Germinal center (tissue), 1 donor: ENCODE measurements at regions not wholly inside any gene's neighbourhood (a gene's known extent, or its start where the extent isn't known, plus 50 kb on each side); places are given as distances from the start of the nearest gene placed in this dataset.
"Not testable (repeated sequence)": the region's sequence is repeated elsewhere in the genome, so short reads cannot be mapped to it uniquely, and the experiment has no call there.

Experiments used
- DNase-seq: peaks from one replicate; pipeline ENCODE4 v3.0.0; 2012; ENCODE audit warnings: mixed read lengths, low spot score

DNA sequence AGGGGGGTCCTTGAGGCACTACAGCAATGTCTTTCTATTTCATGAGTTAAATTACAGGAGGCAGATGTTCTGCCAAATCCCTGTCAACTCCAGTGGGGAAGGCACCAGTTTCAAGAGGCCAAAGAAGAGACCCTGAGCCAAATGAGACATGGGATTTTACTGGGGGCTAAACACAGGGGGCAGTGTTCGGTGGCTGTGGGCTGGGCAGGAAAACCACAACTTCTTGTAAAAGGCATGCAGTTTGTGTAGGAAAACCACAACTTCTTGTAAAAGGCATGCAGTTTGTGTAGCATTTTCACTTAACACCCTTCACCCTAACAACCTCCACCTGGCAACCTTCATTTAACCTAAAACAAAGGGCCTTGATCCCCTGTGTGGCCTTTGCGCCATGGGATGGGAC is 61.0 kb downstream of the POLR2M start:
- DNase-seq, result no peak

DNA sequence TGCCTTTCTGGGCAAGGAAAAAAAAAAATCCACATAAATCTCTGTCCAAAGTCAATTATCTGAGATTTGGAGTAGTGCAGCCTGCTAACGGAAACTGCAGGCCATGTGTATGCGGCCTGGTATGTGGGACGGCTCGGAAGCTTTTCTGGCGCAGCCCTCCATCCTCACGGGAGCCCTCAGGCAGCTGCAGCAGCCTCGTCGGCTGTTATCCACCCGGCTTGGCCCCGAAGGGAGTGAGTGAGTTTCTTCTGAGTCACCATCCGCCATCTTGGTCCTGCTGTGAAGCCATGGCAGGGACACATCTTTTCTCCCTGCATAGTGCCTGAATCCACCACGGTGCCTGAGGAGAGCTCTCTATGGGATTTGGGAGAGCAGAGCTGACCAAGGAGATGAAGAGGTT is 62.8 kb downstream of the POLR2M start:
- DNase-seq, result no peak

DNA sequence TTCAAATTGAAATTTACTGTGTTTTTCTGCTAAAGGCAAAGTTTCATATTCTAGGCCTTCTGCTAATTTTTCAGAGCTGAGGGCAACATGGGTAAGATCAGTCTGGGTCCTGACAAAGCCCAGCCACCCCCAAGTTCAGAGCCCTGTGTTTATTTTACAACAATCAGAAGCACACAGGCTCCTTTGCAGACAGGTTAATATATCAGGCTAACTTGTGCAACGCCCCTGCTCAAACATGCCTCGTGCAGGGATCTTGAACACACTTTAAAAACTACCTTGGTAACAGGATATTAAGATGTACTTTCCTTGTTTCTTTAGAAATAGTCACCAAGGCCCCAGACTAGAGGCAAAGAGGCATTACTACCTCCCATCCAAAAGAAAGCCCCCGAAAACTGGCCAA is 64.0 kb downstream of the POLR2M start:
- DNase-seq, result no peak

DNA sequence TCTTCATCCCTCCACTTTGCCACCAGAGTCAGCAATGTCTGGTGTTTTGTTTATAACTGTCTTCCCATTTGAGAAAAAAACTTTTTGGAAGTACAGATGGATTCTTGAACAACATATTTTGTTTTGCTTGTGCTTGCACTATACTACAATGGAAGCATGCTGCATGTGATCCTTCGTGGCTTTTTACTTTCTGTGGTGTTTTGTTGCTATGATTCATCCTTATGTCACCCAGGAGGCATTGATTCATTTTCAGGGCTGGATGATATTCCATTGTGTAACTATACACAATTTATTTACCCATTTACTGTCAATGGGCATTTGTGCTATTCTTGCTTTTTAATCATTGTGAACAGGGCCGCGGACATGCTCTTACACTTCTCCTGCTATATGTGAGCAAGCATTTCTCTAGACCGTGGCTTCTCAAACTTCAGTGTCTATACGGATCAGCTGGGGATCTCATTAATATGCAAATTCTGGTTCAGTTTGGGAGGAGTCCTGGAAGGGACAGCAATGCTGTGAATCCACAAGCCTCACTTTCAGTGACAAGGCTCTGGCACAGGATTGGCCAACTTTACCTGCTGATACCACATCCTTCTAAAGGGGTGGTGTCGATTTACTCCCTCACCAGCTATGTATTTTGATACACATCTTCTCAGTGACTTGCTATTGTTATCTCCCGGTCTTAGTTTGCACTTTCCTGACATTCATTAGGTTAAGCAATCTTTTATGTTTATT is 65.9 kb downstream of the POLR2M start:
- DNase-seq, result no peak

DNA sequence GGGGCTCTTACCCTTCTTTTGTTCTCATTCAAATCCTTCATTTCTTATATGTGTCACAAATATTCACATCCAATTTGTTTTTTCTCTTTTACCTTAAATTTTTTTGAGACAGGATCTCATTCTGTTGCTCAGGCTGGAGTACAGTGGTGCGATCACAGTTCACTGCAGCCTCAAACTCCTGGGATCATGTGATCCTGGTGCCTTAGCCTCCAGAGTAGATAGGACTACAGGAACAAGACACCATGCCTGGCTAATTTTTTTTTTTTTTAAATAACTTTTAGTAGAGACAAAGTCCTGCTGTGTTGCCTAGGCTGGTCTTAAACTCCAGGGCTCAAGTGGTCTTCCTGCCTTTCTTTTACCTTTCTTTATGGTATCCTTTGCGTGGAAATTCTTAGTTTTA is 66.5 kb downstream of the POLR2M start:
- no peak for DNase-seq

DNA sequence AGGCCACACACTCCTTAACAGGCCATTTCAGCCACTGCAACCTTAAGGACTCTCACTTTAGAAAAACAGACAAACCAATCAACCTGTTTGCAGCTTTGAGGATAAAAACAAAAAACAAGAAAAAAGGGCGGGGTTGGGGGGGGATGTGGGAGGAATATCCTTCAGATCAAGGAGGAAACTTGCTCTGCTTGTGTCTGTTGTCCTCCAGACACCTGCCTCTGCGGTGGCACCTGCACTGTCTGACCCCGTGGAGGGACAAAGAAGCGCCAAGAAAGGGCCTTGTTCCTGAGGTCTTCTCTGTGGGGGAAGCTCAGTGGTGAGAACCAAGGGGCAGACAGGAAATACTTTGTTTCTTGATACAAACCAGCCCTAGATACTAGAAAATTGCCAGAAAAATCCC is 70.5 kb downstream of the POLR2M start:
- no peak for DNase-seq

DNA sequence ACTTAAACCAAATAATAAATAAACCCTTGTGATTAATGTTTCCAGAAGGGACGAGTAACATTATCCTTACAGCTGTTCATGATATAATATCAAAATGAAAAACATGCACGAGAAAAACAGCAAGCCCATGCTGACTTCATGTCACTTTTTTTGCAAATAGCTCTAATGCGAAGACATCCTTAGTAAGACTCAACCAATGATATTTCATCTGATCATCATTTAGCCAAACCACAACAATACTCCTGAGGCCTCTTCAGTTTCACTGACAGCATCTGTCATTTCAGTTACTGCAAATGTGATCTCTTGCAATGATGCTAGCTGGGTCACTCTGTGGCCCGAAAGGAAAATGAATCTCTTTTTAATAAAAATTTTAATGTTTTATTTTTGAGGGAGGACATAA is 74.0 kb downstream of the POLR2M start:
- no peak for DNase-seq

DNA sequence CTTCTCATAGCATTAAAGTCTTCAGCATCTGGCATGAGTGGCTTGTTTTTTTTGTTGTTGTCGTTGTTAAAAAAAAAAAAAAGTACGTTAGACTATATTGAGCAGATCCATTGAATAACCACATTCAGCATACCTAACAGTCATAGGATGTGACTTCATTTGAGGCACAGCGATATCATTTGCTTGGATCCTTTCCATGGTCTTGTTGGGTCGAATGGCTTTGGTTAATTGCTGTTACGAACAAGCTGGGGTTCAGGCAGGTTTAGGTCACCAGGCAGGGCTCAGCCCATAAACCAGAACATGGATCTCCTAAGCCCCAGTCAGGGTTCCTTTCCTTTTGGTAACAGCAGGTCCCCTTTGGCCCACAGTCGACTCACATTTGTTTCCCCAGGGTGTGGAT is 76.2 kb downstream of the POLR2M start:
- DNase-seq, result no peak

DNA sequence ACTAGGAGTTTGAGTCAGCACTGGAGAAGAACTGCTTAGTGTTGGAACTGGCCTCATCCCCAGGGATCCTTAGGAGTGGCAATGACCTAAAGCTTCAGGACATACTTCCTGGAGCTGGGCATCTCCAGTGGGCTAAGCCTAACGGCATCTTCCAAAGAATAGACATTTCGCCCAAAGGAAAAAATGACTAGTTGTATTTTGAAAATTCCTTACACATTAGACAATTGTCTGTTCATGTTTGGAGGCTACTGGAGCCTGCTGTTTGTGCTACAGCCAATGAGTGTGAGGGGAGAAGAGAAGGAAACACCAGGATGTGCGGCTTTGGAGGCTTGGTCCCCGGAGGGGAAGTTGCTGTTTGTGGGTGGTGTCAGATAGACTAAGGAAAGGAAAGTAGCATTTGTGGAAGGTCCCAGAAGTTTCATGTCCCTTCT is 77.6 kb downstream of the POLR2M start:
- no peak for DNase-seq

DNA sequence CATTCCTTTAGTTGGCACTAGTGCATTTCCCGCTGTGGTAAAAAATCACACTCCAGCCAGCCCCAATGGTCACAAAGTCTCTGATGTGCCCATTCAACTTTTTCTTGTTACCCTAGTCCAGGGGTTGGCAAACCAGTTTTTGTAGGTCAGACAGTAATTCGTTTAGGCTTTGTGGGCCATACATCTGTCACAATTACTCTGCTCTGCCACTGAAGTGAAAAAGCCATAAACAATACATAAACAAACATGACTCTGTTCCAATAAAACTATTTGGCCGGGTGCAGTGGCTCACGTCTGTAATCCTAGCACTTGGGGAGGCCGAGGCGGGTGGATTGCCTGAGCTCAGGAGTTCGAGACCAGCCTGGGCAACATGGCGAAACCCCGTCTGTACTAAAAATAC is 78.5 kb downstream of the POLR2M start:
- no peak for DNase-seq

DNA sequence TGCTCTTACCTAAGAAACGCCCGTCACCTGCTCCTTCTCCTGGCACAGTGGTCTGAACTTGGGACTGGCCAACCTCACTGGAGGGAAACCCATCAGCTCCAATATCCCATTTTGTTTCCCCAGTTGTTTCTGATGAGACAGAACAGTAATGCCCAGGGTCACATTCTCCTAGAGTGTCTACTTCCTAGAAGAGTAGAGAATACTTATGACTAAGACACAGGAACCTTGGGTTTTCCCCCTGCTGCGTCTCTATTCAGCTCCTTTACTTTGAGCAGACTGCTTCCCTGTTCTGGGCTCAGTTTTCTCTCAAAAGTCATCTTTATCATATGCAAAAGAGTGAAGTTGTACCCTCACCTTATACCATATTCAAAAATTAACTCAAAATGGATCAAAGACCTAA is 79.4 kb downstream of the POLR2M start:
- no peak for DNase-seq

DNA sequence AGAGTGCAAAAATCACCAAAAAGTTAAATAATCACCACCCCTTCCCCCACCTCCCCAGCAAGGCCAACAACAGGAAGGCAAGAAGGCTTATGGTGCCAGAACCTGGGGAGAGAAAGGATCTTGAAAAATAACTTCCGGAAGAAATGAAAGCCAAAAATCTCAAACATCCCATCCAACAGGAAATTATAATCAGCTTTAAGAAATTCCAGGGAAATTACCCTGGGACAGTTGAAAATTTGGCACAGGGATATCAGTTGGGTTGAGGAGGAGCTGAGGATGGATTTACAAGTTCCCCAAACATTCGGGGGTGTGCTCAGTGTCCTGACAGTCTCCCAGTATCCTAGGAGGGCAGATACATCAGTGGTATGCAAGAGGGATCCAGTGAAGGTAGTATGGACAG is 82.7 kb downstream of the POLR2M start:
- DNase-seq, result no peak

DNA sequence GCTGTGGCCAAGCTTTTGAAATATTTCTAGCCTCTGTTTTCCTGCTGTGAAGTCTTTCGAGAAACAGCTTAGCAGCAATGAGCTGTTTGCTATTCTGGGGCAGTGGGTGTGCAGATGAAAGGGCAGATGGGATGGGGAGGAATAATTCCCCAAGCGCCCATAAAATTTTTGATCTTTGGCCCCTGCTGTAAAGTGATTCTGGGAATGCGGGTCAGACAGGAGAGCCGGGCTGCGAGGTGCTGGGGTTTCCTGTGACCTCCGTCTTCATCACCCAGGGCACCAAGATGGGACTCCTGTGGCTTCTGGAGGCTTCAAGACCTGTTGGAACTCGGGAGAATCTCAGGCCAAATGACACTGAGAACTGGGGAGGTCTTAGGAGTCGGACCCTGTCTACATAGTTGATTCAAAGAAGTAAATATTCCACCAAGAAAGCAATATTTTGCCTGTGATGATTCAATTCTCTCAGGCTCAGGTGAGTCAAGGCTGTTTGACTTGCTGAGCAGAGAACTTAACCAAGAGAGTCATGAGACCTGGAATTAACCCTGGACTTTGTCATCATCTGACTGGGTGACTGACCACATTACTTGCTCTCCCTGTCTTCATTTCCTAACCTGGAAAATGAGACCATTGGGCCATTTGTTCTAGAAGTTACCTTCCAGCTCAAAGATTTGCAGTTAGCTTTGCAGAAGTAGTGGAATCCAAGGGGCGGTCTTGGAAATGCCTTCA is 86.4 kb downstream of the POLR2M start:
- DNase-seq, result no peak

DNA sequence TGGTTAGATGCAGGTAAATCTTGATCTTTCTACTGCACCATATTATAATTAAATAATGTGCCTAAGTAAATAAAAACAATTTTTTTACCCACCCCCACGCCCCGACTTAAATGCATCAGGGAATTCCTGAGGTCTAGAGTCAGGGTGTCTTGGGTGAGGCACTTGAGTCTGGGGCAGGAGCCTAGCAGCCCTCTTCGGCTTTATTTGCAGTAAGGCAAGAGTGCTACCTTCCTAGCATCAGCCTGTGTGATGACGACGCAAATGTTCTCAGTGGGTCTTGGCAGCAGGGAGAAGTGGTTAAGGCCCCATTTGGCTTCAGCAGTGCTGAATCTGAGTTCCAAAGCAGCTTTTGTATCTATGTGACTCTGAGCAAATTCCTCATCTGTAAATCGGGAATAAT is 88.7 kb downstream of the POLR2M start:
- DNase-seq, result no peak

DNA sequence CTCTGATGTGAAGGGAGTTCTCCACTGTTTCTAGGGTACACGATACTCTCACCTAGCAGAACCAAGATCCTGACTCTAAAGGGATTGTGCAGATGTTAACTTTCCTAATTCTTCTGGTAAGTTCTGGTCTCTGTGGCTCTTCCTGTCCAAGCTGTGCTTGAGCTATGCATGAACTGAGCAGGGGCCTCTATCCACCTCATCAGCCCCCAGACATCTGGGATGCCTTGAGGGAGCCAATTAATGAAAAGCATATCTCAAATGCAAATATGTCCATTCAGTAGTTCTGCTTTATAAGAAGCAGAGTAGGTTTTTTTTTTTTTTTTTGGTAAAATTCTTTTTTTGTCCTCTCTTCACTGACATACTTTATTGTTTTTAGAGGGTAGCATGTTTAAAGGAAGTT is 89.6 kb downstream of the POLR2M start:
- no peak for DNase-seq

DNA sequence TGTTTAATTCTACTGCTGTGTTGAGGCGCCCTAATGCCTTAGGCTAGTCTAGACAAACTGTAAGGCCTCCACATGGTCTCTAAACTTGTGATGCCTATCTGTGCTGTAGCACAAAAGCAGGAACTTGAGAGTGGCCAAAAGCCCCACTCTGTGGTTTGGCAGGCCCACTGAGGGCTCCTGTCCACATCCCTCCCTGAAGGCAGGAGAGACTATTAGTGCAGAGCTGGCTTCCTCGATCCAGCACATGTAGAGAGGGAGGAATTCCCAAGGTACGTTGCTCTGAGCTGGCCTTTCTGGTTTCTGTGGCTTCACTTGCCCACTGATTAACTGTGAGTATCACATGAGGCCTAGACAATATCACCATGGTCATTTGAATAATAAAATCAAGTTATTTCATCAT is 90.6 kb downstream of the POLR2M start:
- no peak for DNase-seq

DNA sequence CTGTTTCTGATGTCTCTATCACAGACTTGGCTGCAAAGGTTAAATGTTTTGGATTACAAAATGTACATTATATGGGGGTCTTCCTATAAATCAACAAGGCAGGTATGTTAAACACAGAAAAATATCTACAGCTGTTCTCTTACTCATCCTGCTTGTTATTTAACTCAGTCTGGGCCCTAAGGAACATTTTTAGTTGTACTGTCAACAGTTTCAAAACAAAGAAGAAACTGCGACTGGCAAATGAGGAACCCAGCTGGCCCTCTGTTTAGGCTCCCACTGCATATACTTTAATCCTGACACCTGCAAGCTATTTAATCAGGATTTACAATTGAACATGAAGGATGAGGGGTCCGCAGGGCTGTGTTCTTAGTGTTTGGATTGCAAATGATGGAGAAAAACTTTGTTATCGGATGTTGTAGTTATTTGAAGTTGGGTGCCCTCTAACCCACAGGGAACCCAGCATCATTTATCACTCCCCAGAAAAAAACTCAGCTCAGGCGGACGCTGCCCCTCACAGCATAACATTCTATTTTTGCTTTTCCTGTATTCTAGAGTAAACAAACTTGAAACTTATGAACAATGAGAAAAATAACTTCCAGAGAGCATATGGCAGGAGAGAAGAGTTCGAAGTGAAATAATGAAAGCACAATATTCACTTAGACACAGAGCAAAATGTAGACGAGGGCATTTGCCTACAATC is 91.2 kb downstream of the POLR2M start:
- no peak for DNase-seq

DNA sequence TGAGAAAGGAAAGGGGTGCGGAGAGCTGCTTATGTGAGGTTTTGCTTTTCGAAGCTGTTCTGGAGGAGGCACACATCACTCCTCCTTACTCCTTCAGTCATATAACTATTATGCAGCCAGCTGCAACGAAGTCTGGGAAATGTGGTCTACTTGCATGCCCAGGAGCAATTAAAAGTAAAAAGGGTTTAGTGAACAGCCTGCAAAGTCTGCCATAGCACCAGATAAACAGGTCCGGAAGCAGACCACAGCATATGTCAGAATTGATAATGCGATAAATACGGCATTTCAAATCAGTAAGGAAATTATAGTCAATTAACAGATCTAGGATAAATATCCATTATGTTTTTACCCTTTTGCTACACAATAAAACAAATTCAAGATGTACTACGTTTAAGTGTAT is 99.5 kb downstream of the POLR2M start:
- DNase-seq, result no peak

DNA sequence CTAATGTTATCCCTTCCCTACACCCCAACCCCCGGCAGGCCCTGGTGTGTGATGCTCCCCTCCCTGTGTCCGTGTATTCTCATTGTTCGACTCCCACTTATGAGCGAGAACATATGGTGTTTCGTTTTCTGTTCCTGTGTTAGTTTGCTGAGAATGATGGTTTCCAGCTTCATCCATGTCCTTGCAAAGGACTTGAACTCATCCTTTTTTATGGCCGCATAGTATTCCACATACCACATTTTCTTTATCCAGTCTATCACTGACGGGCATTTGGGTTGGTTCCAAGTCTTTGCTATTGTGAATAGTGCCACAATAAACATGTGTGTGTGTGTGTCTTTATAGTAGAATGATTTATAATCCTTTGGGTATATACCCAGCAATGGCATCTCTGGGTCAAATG is 102.8 kb downstream of the POLR2M start:
- not testable (repeated sequence) for DNase-seq

DNA sequence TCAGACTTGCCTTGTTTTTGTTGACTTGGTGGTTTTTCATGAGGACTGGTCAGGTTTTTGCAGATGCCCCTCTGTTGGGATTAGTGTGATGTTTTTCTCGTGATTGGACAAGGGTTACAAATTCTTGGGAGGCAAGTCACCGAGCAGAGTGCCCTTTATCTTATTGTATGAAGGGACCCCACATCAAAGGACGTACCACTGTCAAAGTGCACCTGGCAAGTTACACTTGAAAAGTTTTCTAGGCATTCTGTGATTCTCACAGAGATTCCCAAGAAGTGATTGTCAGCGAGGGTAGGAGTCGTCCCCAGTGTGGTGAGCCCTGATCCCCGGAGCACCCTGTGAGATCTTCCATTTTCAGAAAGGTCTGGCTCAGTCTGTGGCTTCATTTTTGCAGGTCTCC is 110.1 kb downstream of the POLR2M start:
- DNase-seq, result no peak

DNA sequence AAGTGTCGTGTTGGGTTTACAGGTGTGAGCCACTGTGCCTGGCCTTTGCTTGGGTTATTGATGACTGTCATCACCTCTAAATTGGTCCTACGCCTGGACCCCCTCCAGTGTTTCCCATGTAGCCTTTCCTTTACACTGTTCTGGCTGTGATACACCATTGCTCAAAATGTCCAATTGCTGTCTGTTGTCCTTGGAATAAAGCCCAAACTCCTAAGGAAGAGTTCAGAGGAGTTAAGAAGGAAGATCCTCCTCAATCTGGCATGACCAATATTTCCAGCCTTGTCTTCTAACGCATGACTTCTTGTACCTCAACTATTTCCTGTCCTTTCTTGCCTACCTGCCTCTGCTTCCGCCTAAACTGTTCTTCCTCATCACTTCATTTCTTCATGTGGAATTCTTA is 113.1 kb downstream of the POLR2M start:
- DNase-seq, result no peak

DNA sequence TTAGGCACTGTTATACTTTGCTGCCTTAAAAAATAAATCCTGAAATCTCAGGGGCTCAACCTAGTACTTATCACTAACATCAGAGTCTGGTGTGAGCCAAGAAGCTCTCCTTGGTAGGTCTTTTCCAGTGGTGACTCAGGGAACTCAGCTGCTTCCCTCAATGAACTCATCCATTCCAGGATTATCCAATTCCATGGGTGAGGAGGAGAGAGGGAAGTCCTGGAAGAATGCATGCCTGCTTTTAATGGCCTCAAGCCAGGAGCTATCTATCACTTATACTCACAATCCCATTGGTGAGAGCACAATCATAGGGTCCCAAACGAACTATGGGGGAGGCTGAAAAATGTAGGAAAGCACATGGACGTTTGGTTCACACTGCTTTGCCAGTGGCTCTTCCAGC is 113.6 kb downstream of the POLR2M start:
- DNase-seq, result no peak

DNA sequence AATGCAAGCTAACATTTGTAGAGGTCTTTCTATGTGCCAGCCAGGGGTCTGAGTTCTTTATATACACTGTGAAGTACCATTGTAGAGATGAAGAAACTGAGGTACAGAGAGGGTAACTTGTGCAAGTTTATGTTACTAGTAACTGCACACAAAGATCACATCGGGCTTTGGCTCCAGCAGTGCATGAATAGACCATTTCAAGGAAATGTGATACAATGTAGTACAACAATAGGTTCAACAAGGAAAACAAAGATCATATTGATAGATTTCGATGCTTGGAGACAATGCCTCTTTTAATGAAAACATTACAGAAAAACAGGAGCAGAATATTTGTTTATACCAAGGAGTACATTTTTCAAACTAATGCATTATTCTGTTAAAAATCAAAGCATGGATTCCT is 115.3 kb downstream of the POLR2M start:
- DNase-seq, result no peak
